SHP77 (cell line): ENCODE measurements at regions not wholly inside any gene's neighbourhood (a gene's known extent, or its start where the extent isn't known, plus 50 kb on each side); places are given as distances from the start of the nearest gene placed in this dataset.

Experiments used
- DNase-seq, 2 experiments: peaks; one replicate each; lab custom pipeline; 2025; lab: John Stamatoyannopoulos, UW

GRCh38 chr7:33701189-33701740 is 204.1 kb upstream of the BMPER start:
- no peak for DNase-seq

GRCh38 chr7:33701927-33702326 is 203.4 kb upstream of the BMPER start:
- DNase-seq: no peak

- no peak for DNase-seq
Observed at GRCh38 chr7:33702514-33703054, 202.8 kb upstream of the BMPER start.

GRCh38 chr7:33705333-33705833 is 200.0 kb upstream of the BMPER start:
- DNase-seq: no peak

- no peak for DNase-seq
Observed at GRCh38 chr7:33706186-33706585, 199.2 kb upstream of the BMPER start.

GRCh38 chr7:33706771-33707200 is 198.6 kb upstream of the BMPER start:
- no peak for DNase-seq

- no peak for DNase-seq
Observed at GRCh38 chr7:33707427-33707826, 197.9 kb upstream of the BMPER start.

GRCh38 chr7:33710608-33711007 is 194.7 kb upstream of the BMPER start:
- no peak for DNase-seq

- DNase-seq: no peak
Observed at GRCh38 chr7:33711231-33712019, 193.9 kb upstream of the BMPER start.

- no peak for DNase-seq
Observed at GRCh38 chr7:33712020-33712414, 193.3 kb upstream of the BMPER start.

GRCh38 chr7:33714208-33714607 is 191.1 kb upstream of the BMPER start:
- DNase-seq: no peak

GRCh38 chr7:33716581-33717477 is 188.5 kb upstream of the BMPER start:
- peak in 1 of 2 experiments; percentile 32 for DNase-seq

GRCh38 chr7:33719059-33719581 is 186.2 kb upstream of the BMPER start:
- DNase-seq: no peak

- DNase-seq: no peak
Observed at GRCh38 chr7:33720139-33720538, 185.2 kb upstream of the BMPER start.

GRCh38 chr7:33720870-33721269 is 184.5 kb upstream of the BMPER start:
- DNase-seq: no peak

GRCh38 chr7:33721895-33722294 is 183.4 kb upstream of the BMPER start:
- DNase-seq: no peak

GRCh38 chr7:33722383-33723101 is 182.8 kb upstream of the BMPER start:
- peak; percentile 58 to 83 for DNase-seq

- DNase-seq: no peak
Observed at GRCh38 chr7:33724201-33724600, 181.1 kb upstream of the BMPER start.

- DNase-seq: no peak
Observed at GRCh38 chr7:33725111-33726025, 180.0 kb upstream of the BMPER start.

- no peak for DNase-seq
Observed at GRCh38 chr7:33726582-33726981, 178.8 kb upstream of the BMPER start.
